GM23248 (cell line): ENCODE measurements at regions not wholly inside any gene's neighbourhood (a gene's known extent, or its start where the extent isn't known, plus 50 kb on each side); places are given as distances from the start of the nearest gene placed in this dataset.

ENCODE experiments used
- EZH2 ChIP-seq: fragments of 200-600 bp; sonication (generic); IDR thresholded peaks from 2 replicates; pipeline ENCODE4 v1.6.1; 2018; ENCODE audit warnings: antibody characterized with exemption, mild to moderate bottlenecking; ENCODE audit not compliant: insufficient read depth, poor library complexity, severe bottlenecking
- EZH2phosphoT487 ChIP-seq: fragments of 200-600 bp; sonication (generic); IDR thresholded peaks from 2 replicates; pipeline ENCODE4 v1.6.1; 2018; ENCODE audit warnings: antibody characterized with exemption, moderate library complexity, mild to moderate bottlenecking, low read depth; ENCODE audit not compliant: insufficient read depth

DNA sequence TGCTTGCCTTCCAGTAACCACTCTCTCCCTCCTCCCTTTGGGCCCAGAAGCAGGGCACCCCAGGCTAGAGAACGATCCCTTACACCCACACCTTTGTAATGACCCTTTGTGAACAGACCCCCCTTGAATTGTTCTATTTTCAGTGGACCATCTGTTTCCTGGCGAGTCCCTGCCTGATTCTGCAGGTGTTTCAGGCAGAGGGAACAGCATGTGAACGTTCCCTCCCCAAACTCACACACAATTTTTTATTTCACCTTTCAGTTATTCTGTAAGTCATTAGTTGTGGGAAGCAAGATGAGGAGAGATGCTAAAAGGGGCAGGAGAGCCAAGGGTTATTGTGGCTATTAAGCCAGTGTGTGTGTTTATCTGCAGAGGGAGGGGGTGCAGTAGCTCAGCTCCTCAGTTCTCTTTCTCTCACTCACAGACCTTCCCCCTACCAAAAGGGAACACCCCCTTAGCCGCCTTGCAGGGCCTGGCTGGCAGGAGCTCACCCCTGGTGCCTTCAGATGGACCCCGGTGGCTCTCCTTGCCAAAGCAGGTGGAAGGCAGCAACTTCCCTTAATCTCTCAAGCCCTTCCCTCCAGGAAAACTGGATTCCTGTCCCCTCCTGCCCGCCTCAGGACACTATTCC, 64.8 kb upstream of the SPON1 start:
- TF ChIP-seq EZH2 (no peak), EZH2phosphoT487 (no peak)
